K562 (cell line): ENCODE measurements at regions not wholly inside any gene's neighbourhood (a gene's known extent, or its start where the extent isn't known, plus 50 kb on each side); places are given as distances from the start of the nearest gene placed in this dataset.

ENCODE experiments used
- ATAC-seq: fragments of 200-7000 bp; cut with Tn5 transposase; 3 replicates; pipeline ENCODE4 v1.9.1; 2020; ENCODE audit warnings: moderate library complexity
- BruUV-seq: library from RNA; stranded (reverse); fragments of 400-500 nt; replicated peaks from 2 replicates; lab custom pipeline; 2021; lab: Mats Ljungman, UMichigan
- CTCF ChIA-PET: fragments of 300-600 bp; formaldehyde crosslinking; extraction: SDS; loops from one replicate; lab custom pipeline; 2021; ENCODE audit warnings: low intra/inter-chr PET ratio; lab: Yijun Ruan, JAX
- POLR2A ChIA-PET: fragments of 300-600, 350-650 bp; sonication (Branson Sonifier 250); formaldehyde crosslinking; extraction: SDS; loops from one replicate; lab custom pipeline; 2021; ENCODE audit warnings: antibody characterized with exemption, inconsistent platforms; lab: Yijun Ruan, JAX
- DNase-seq, 4 experiments: peaks; one replicate each; pipeline versions ENCODE4 v3.0.0 to v3.0.0-alpha.2; 2011 to 2018; ENCODE audit warnings: low spot score in 3 of 4, mixed read lengths in 3 of 4; ENCODE audit errors: extremely low read depth in 1 of 4
- FAIRE-seq: peaks from 2 replicates; lab custom pipeline; 2011; peaks lifted over from hg19 to GRCh38; lab: Jason Lieb, UNC
- H2AFZ ChIP-seq: 2 replicates; pipeline ENCODE4 v1.6.0; 2011; ENCODE audit warnings: low read depth, low read length, control low read depth, inconsistent platforms
- H3K27ac ChIP-seq: fragments of 200-600 bp; 3 replicates; pipeline ENCODE4 v1.8.0; 2011; ENCODE audit warnings: low read depth, mild to moderate bottlenecking, control low read depth, inconsistent platforms, low read length, moderate library complexity, mixed read lengths; ENCODE audit errors: extremely low read depth
- H3K27me3 ChIP-seq, 2 experiments: fragments of 300-600 bp in 1 of 2; 2 replicates in 1 of 2; 3 replicates in 1 of 2; pipeline versions ENCODE4 v1.6.0 to v1.8.0; 2011; ENCODE audit warnings: inconsistent platforms in 2 of 2, low read length in 2 of 2, mild to moderate bottlenecking in 1 of 2, mixed read lengths in 1 of 2, moderate library complexity in 1 of 2; ENCODE audit not compliant: control insufficient read depth in 2 of 2, insufficient read depth in 2 of 2
- H3K36me3 ChIP-seq: fragments of 300-600 bp; 3 replicates; pipeline ENCODE4 v1.8.0; 2011; ENCODE audit warnings: mild to moderate bottlenecking, low read length, inconsistent platforms; ENCODE audit not compliant: control insufficient read depth, insufficient read depth
- H3K4me1 ChIP-seq, 2 experiments: fragments of 200-600 bp in 1 of 2; replicated peaks in 1 of 2; 2 replicates in 1 of 2; 3 replicates in 1 of 2; pipeline versions ENCODE4 v1.5.1 to v1.8.0; 2011; ENCODE audit warnings: inconsistent platforms in 2 of 2, low read length in 2 of 2, mild to moderate bottlenecking in 1 of 2, mixed read lengths in 1 of 2, moderate library complexity in 1 of 2; ENCODE audit not compliant: control insufficient read depth in 2 of 2, insufficient read depth in 2 of 2
- H3K4me2 ChIP-seq: 2 replicates; pipeline ENCODE4 v1.6.1; 2011; ENCODE audit warnings: low read length, control low read depth, inconsistent platforms, mixed read lengths; ENCODE audit not compliant: insufficient read depth
- H3K4me3 ChIP-seq: fragments of 200-600 bp; sonication (generic), shearing (Covaris generic); 2 replicates; pipeline ENCODE4 v1.5.1; 2016; ENCODE audit warnings: control low read depth, inconsistent platforms
- H3K79me2 ChIP-seq: fragments of 200-600 bp; 3 replicates; pipeline ENCODE4 v1.8.0; 2011; ENCODE audit warnings: low read length, inconsistent platforms; ENCODE audit not compliant: control insufficient read depth, insufficient read depth
- H3K9ac ChIP-seq, 2 experiments: 2 replicates each; pipeline versions ENCODE4 v1.6.0 to v1.6.1; 2011; ENCODE audit warnings: low read depth in 2 of 2, low read length in 2 of 2, control low read depth in 1 of 2, inconsistent platforms in 1 of 2, mild to moderate bottlenecking in 1 of 2, mixed read lengths in 1 of 2; ENCODE audit not compliant: insufficient read depth in 1 of 2
- H3K9me1 ChIP-seq: one replicate; pipeline ENCODE4 v1.6.0; 2011; ENCODE audit warnings: inconsistent platforms, mild to moderate bottlenecking, low read length, moderate library complexity; ENCODE audit not compliant: control insufficient read depth, insufficient read depth
- H3K9me3 ChIP-seq: replicated peaks from 2 replicates; pipeline ENCODE4 v1.5.1; 2011; ENCODE audit warnings: low read depth, low read length, inconsistent platforms; ENCODE audit not compliant: control insufficient read depth, insufficient read depth
- H4K20me1 ChIP-seq: replicated peaks from 2 replicates; pipeline ENCODE4 v1.6.1; 2011; ENCODE audit warnings: low read length, inconsistent platforms, mixed read lengths; ENCODE audit not compliant: control insufficient read depth, insufficient read depth
- ATF7 ChIP-seq: fragments of 450-650 bp; IDR thresholded peaks from 2 replicates; pipeline ENCODE4 v1.7.1; 2014; ENCODE audit warnings: mild to moderate bottlenecking, moderate library complexity
- BMI1 ChIP-seq: fragments of 150-350 bp; IDR thresholded peaks from 2 replicates; pipeline ENCODE4 v1.6.1; 2014; ENCODE audit warnings: low read length
- DNMT1 ChIP-seq: fragments of 450-650 bp; IDR thresholded peaks from 2 replicates; pipeline ENCODE4 v1.6.1; 2016; ENCODE audit warnings: antibody characterized with exemption, mild to moderate bottlenecking
- E2F5 ChIP-seq: sonication (generic); formaldehyde crosslinking; IDR thresholded peaks from 2 replicates; pipeline ENCODE4 v1.8.0; 2022; ENCODE audit warnings: mild to moderate bottlenecking, missing genetic modification reagents
- KDM5B ChIP-seq: fragments of 200-600 bp; sonication (generic); IDR thresholded peaks from 2 replicates; pipeline ENCODE4 v1.6.1; 2012; ENCODE audit warnings: low read depth, mild to moderate bottlenecking, moderate library complexity, low read length, control low read depth, inconsistent platforms; ENCODE audit not compliant: insufficient replicate concordance
- MEF2A ChIP-seq: IDR thresholded peaks from 2 replicates; pipeline ENCODE4 v1.6.1; 2011; ENCODE audit warnings: low read depth, mild to moderate bottlenecking, low read length, moderate library complexity; ENCODE audit not compliant: control insufficient read depth
- NFRKB ChIP-seq: fragments of 450-650 bp; IDR thresholded peaks from 2 replicates; pipeline ENCODE4 v1.6.1; 2016; ENCODE audit warnings: low read depth
- PRDM10 ChIP-seq: fragments of 450-650 bp; IDR thresholded peaks from 2 replicates; pipeline ENCODE4 v1.6.1; 2018; ENCODE audit not compliant: partially characterized antibody
- ZNF140 ChIP-seq: fragments of 250-450 bp; sonication (Bioruptor Pico); IDR thresholded peaks from 2 replicates; pipeline ENCODE4 v1.8.0; 2021; ENCODE audit warnings: moderate library complexity, mild to moderate bottlenecking, inconsistent platforms
- ZNF23 ChIP-seq: fragments of 250-450 bp; sonication (Bioruptor Pico); IDR thresholded peaks from 2 replicates; pipeline ENCODE4 v1.4.0; 2020; ENCODE audit warnings: mild to moderate bottlenecking
- WGBS: fragments of 100-300 bp; shearing (Covaris generic); methylation state at CpG from one replicate; pipeline ENCODE4 v1.1.6; 2016; ENCODE audit warnings: low coverage, mixed read lengths; ENCODE audit not compliant: insufficient coverage; ENCODE audit errors: missing lambda C conversion rate; 5-methylcytosine and 5-hydroxymethylcytosine counted together
- in situ Hi-C: fragments of 300-500 bp; cut with MboI; formaldehyde crosslinking; loops from 4 replicates; pipeline ENCODE4 v1.15.0; 2018; ENCODE audit warnings: inconsistent platforms, mixed read lengths
- intact Hi-C: fragments of 100-400 bp; cut with micrococcal nuclease; formaldehyde crosslinking; loops from 2 replicates; pipeline ENCODE4 v1.14.2; 2022
- TF ChIP-seq, protein P1 (sequence below): sonication (generic); formaldehyde crosslinking; IDR thresholded peaks from 2 replicates; pipeline ENCODE4 v1.8.1; 2023; ENCODE audit warnings: mild to moderate bottlenecking, missing genetic modification reagents
- TF ChIP-seq, protein P2 (sequence below), 2 experiments: fragments of 450-650 bp; IDR thresholded peaks; 2 replicates each; pipeline ENCODE4 v1.6.1; 2016
- TF ChIP-seq, protein P3 (sequence below): sonication (generic); formaldehyde crosslinking; IDR thresholded peaks from 2 replicates; pipeline ENCODE4 v1.9.0; 2022; ENCODE audit warnings: mild to moderate bottlenecking, missing genetic modification reagents

DNA sequence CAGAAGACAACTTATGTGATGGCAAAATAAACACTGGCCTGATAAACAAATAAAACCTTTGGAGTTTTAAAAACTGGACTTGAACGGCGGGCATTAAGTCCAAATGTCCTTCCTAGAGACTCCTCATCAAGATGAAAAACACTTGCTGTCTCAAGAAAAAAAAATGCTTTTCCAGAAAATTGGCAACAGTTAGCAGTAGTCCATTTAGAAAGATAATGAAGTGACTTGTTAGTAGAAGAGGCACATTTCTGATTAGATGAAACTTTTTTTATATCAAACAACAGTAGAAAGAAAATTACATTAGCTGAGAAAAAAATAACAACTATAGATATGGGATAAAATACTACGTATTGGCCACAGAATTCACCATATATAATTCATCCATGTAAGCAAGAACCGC, 1750.7 kb upstream of the PCDH20 start (continued):
- TF ChIP-seq, protein P1, sequence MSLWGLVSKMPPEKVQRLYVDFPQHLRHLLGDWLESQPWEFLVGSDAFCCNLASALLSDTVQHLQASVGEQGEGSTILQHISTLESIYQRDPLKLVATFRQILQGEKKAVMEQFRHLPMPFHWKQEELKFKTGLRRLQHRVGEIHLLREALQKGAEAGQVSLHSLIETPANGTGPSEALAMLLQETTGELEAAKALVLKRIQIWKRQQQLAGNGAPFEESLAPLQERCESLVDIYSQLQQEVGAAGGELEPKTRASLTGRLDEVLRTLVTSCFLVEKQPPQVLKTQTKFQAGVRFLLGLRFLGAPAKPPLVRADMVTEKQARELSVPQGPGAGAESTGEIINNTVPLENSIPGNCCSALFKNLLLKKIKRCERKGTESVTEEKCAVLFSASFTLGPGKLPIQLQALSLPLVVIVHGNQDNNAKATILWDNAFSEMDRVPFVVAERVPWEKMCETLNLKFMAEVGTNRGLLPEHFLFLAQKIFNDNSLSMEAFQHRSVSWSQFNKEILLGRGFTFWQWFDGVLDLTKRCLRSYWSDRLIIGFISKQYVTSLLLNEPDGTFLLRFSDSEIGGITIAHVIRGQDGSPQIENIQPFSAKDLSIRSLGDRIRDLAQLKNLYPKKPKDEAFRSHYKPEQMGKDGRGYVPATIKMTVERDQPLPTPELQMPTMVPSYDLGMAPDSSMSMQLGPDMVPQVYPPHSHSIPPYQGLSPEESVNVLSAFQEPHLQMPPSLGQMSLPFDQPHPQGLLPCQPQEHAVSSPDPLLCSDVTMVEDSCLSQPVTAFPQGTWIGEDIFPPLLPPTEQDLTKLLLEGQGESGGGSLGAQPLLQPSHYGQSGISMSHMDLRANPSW = no peak
- TF ChIP-seq BMI1 (no peak), ATF7 (no peak), ZNF23 (CRISPR knock-in tag) (no peak), E2F5 (CRISPR knock-in tag) (no peak)
- TF ChIP-seq, all 486 proteins: peak for 0

GRCh38 chr13:63163903-63164302, 1748.3 kb upstream of the PCDH20 start:
- ATAC-seq (no peak), DNase-seq (no peak), FAIRE-seq (no peak)
- ChIA-PET CTCF (no interaction called here), POLR2A (no interaction called here)
- BruUV-seq = no TSS peak
- H3K79me2 ChIP-seq = no peaks in the 10 kb centered on the region
- H4K20me1 ChIP-seq = no peaks in the 10 kb centered on the region
- no peak overlapping the region for H2AFZ ChIP-seq
- H3K4me2 ChIP-seq = no peak overlapping the region
- no peak overlapping the region for H3K27ac ChIP-seq
- H3K4me1 ChIP-seq = no peaks in the 10 kb centered on the region
- H3K4me3 ChIP-seq = no peak overlapping the region
- 0% methylated on average over 1 of the region's 2 CpGs for WGBS
- intact Hi-C loops = no loop called here
- no peaks in the 10 kb centered on the region for H3K27me3 ChIP-seq
- H3K36me3 ChIP-seq = no peaks in the 10 kb centered on the region
- H3K9me1 ChIP-seq = no peaks in the 10 kb centered on the region
- in situ Hi-C loops = no loop called here
- H3K9me3 ChIP-seq = no peaks in the 10 kb centered on the region
- no peak overlapping the region for H3K9ac ChIP-seq
- TF ChIP-seq MEF2A (no peak), ZNF140 (CRISPR knock-in tag) (no peak), PRDM10 (no peak), KDM5B (no peak), NFRKB (no peak), DNMT1 (no peak)
- TF ChIP-seq, protein P2, sequence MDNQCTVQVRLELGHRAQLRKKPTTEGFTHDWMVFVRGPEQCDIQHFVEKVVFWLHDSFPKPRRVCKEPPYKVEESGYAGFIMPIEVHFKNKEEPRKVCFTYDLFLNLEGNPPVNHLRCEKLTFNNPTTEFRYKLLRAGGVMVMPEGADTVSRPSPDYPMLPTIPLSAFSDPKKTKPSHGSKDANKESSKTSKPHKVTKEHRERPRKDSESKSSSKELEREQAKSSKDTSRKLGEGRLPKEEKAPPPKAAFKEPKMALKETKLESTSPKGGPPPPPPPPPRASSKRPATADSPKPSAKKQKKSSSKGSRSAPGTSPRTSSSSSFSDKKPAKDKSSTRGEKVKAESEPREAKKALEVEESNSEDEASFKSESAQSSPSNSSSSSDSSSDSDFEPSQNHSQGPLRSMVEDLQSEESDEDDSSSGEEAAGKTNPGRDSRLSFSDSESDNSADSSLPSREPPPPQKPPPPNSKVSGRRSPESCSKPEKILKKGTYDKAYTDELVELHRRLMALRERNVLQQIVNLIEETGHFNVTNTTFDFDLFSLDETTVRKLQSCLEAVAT (IDR thresholded peaks at IDR 0.05) = no peak
- TF ChIP-seq, protein P3, sequence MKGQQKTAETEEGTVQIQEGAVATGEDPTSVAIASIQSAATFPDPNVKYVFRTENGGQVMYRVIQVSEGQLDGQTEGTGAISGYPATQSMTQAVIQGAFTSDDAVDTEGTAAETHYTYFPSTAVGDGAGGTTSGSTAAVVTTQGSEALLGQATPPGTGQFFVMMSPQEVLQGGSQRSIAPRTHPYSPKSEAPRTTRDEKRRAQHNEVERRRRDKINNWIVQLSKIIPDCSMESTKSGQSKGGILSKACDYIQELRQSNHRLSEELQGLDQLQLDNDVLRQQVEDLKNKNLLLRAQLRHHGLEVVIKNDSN (CRISPR knock-in tag) = no peak
